ENCODE measurements at regions not wholly inside any gene's neighbourhood (a gene's known extent, or its start where the extent isn't known, plus 50 kb on each side); places are given as distances from the start of the nearest gene placed in this dataset.

DNA sequence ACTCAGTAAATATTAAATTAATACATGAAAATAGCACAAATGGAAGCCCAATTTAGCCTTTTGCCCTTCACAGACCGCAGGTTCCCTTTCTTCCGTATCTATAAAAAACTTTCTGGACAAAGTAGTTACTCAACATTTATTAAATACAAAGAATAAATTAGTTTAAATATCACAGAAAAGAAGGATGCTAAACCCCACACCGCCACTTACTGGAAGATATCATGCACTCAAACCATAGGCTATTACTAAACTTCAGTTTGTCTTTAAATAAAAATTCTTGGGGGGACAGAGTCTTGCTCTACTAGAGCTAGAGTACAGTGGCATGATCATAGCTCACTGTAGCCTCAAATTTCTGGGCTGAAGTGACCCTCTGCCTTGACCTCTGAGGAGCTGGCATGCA is 120.7 kb upstream of the FHL2 start:
- TF ChIP-seq EZH2 (IDR thresholded peaks at IDR 0.05; ENCODE audit: insufficient read depth, poor library complexity, severe bottlenecking) = no peak
- no peak for TF ChIP-seq EZH2phosphoT487 (IDR thresholded peaks at IDR 0.05; ENCODE audit: insufficient read depth, low read depth)
